Karpas-422 (cell line): ENCODE measurements at regions not wholly inside any gene's neighbourhood (a gene's known extent, or its start where the extent isn't known, plus 50 kb on each side); places are given as distances from the start of the nearest gene placed in this dataset.

Experiments used
- DNase-seq: peaks from one replicate; pipeline ENCODE4 v3.0.0-alpha.2; 2015
- H2AFZ ChIP-seq: fragments of 200-600 bp; sonication (generic); 2 replicates; pipeline ENCODE4 v1.6.1; 2014; ENCODE audit warnings: antibody characterized with exemption, low read length, mixed read lengths
- H3K27ac ChIP-seq: fragments of 200-600 bp; sonication (generic); 2 replicates; pipeline ENCODE4 v1.5.1; 2014; ENCODE audit warnings: mild to moderate bottlenecking, low read length, moderate library complexity
- H3K27me3 ChIP-seq: fragments of 200-600 bp; sonication (generic); 2 replicates; pipeline ENCODE4 v1.6.1; 2014; ENCODE audit warnings: low read length, mixed read lengths
- H3K36me3 ChIP-seq: fragments of 200-600 bp; sonication (generic); 2 replicates; pipeline ENCODE4 v1.6.1; 2014; ENCODE audit warnings: low read length, mixed read lengths; ENCODE audit not compliant: insufficient read depth
- H3K4me1 ChIP-seq: fragments of 200-600 bp; sonication (generic); 2 replicates; pipeline ENCODE4 v1.6.1; 2014; ENCODE audit warnings: mild to moderate bottlenecking, low read length, mixed read lengths
- H3K4me2 ChIP-seq: fragments of 200-600 bp; sonication (generic); 2 replicates; pipeline ENCODE4 v1.6.1; 2014; ENCODE audit warnings: low read length, low read depth, mild to moderate bottlenecking; ENCODE audit not compliant: poor library complexity, severe bottlenecking
- H3K4me3 ChIP-seq: fragments of 200-600 bp; sonication (generic); 2 replicates; pipeline ENCODE4 v1.5.1; 2014; ENCODE audit warnings: mild to moderate bottlenecking, antibody characterized with exemption, low read length, mixed read lengths
- H3K79me2 ChIP-seq: fragments of 200-600 bp; sonication (generic); 2 replicates; pipeline ENCODE4 v1.6.1; 2014; ENCODE audit warnings: mild to moderate bottlenecking, low read length, mixed read lengths
- H3K9ac ChIP-seq: fragments of 200-600 bp; sonication (generic); 2 replicates; pipeline ENCODE4 v1.6.0; 2014; ENCODE audit warnings: low read length
- H3K9me2 ChIP-seq: fragments of 200-600 bp; sonication (generic), shearing (Covaris generic); replicated peaks from 2 replicates; pipeline ENCODE4 v1.6.0; 2014; ENCODE audit warnings: mild to moderate bottlenecking, low read length, moderate library complexity; ENCODE audit not compliant: insufficient read depth
- H3K9me3 ChIP-seq: fragments of 300-700, 200-600 bp; sonication (generic); 2 replicates; pipeline ENCODE4 v1.6.1; 2014; ENCODE audit warnings: low read length, mixed read lengths
- H4K20me1 ChIP-seq: fragments of 200-600 bp; sonication (generic); 2 replicates; pipeline ENCODE4 v1.6.1; 2014; ENCODE audit warnings: mild to moderate bottlenecking, antibody characterized with exemption, low read length, low read depth; ENCODE audit not compliant: insufficient read depth

DNA sequence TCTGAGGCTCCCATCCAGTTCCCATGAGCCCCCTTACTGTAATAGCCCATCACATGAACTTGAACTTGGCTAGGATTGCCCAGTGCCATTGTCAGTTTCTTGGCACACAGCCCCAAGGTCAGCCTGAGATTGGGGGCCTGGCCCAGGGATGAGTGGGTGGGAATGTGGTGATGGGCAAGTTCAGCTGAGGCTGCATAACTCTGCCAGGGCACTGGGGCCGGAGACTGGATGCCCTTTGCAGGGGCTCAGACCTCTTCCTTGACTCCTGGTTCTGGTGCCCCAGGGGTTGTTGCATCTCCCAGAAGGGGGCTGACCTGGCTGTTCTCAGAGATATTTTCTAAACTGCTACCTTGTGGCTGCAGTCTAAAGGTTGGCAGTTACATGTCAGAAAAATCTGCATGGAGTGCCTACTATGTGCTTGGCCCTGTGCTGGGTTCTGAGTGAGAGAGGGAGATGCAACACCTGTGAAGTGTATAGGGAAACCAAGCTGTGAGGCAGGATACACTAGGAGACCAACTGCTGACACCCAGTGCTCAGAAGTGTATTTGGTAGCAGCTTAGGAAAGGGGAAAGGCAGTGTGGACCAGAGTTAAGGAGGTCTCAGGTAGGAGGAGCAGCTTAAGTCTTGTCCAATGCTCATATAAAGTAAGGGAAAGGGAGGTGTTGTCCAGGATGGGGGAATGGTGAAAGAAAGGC is 74.8 kb upstream of the PRR23C start:
- H3K27ac ChIP-seq = no peak overlapping the region
- H3K4me1 ChIP-seq = no peaks in the 10 kb centered on the region
- H3K9me2 ChIP-seq = no peaks in the 10 kb centered on the region
- no peaks in the 10 kb centered on the region for H3K79me2 ChIP-seq
- no peaks in the 10 kb centered on the region for H3K36me3 ChIP-seq
- no peak overlapping the region for H3K9ac ChIP-seq
- H2AFZ ChIP-seq = no peak overlapping the region
- H3K27me3 ChIP-seq = no peaks in the 10 kb centered on the region
- H3K4me3 ChIP-seq = no peak overlapping the region
- H3K4me2 ChIP-seq = no peak overlapping the region
- H4K20me1 ChIP-seq = no peaks in the 10 kb centered on the region
- no peaks in the 10 kb centered on the region for H3K9me3 ChIP-seq
- DNase-seq = no peak

GRCh38 chr3:139120086-139121056 is 75.7 kb upstream of the PRR23C start:
- H4K20me1 ChIP-seq = no peaks in the 10 kb centered on the region
- no peak overlapping the region for H2AFZ ChIP-seq
- H3K79me2 ChIP-seq = no peaks in the 10 kb centered on the region
- no peak overlapping the region for H3K4me3 ChIP-seq
- no peak overlapping the region for H3K4me2 ChIP-seq
- no peaks in the 10 kb centered on the region for H3K36me3 ChIP-seq
- H3K4me1 ChIP-seq = no peaks in the 10 kb centered on the region
- H3K27me3 ChIP-seq = no peaks in the 10 kb centered on the region
- H3K9ac ChIP-seq = no peak overlapping the region
- H3K9me3 ChIP-seq = no peaks in the 10 kb centered on the region
- H3K27ac ChIP-seq = no peak overlapping the region
- DNase-seq = no peak
- H3K9me2 ChIP-seq = no peaks in the 10 kb centered on the region

- Histone ChIP-seq H3K9ac (no peak overlapping the region), H3K79me2 (no peaks in the 10 kb centered on the region), H3K27ac (no peak overlapping the region), H3K9me2 (no peaks in the 10 kb centered on the region), H3K36me3 (no peaks in the 10 kb centered on the region), H3K27me3 (no peaks in the 10 kb centered on the region), H3K9me3 (no peaks in the 10 kb centered on the region), H3K4me1 (no peaks in the 10 kb centered on the region), H3K4me2 (no peak overlapping the region), H3K4me3 (no peak overlapping the region), H2AFZ (no peak overlapping the region), H4K20me1 (no peaks in the 10 kb centered on the region)
- DNase-seq = no peak
Measured at GRCh38 chr3:139121513-139122220, 77.0 kb upstream of the PRR23C start.

GRCh38 chr3:139122221-139122581 is 77.5 kb upstream of the PRR23C start:
- H2AFZ ChIP-seq = no peak overlapping the region
- H3K4me3 ChIP-seq = no peak overlapping the region
- H3K9me3 ChIP-seq = no peaks in the 10 kb centered on the region
- no peaks in the 10 kb centered on the region for H3K36me3 ChIP-seq
- no peaks in the 10 kb centered on the region for H3K27me3 ChIP-seq
- no peaks in the 10 kb centered on the region for H3K9me2 ChIP-seq
- no peak overlapping the region for H3K27ac ChIP-seq
- no peak overlapping the region for H3K4me2 ChIP-seq
- H3K4me1 ChIP-seq = no peaks in the 10 kb centered on the region
- DNase-seq = no peak
- H3K79me2 ChIP-seq = no peaks in the 10 kb centered on the region
- H3K9ac ChIP-seq = no peak overlapping the region
- no peaks in the 10 kb centered on the region for H4K20me1 ChIP-seq

DNA sequence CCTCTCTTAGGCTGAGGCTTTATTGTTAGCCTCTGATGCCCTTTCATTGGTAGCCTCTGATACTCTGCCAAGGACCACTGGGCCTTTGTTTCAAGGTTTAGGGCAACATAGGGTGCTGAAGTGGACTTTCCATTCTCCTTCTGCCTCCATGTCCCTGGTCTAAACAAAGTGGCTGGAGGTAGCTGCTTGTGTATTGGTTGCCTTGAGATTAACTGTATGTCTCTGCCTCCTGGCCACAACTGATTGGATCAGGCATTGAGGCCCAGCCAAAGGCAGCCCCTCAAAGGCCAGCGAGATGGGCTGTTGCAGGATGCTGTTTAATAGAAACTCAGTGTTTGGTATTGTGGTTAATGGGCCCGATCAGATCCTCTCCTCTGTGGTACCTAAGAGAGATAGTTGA is 77.9 kb upstream of the PRR23C start:
- Histone ChIP-seq H2AFZ (no peak overlapping the region), H3K4me1 (no peaks in the 10 kb centered on the region), H3K36me3 (no peaks in the 10 kb centered on the region), H4K20me1 (no peaks in the 10 kb centered on the region), H3K27me3 (no peaks in the 10 kb centered on the region), H3K27ac (no peak overlapping the region), H3K9me3 (no peaks in the 10 kb centered on the region), H3K9me2 (no peaks in the 10 kb centered on the region), H3K4me3 (no peak overlapping the region), H3K79me2 (no peaks in the 10 kb centered on the region), H3K9ac (no peak overlapping the region), H3K4me2 (no peak overlapping the region)
- no peak for DNase-seq

- H2AFZ ChIP-seq = no peak overlapping the region
- no peaks in the 10 kb centered on the region for H3K79me2 ChIP-seq
- no peak overlapping the region for H3K4me3 ChIP-seq
- no peaks in the 10 kb centered on the region for H4K20me1 ChIP-seq
- no peaks in the 10 kb centered on the region for H3K27me3 ChIP-seq
- H3K9me3 ChIP-seq = no peaks in the 10 kb centered on the region
- no peak for DNase-seq
- H3K4me2 ChIP-seq = no peak overlapping the region
- H3K36me3 ChIP-seq = no peaks in the 10 kb centered on the region
- no peak overlapping the region for H3K27ac ChIP-seq
- H3K9me2 ChIP-seq = no peaks in the 10 kb centered on the region
- H3K9ac ChIP-seq = no peak overlapping the region
- no peaks in the 10 kb centered on the region for H3K4me1 ChIP-seq
Measured at GRCh38 chr3:139123377-139124095, 78.8 kb upstream of the PRR23C start.

- no peaks in the 10 kb centered on the region for H3K36me3 ChIP-seq
- H3K4me3 ChIP-seq = no peak overlapping the region
- no peak overlapping the region for H3K4me2 ChIP-seq
- no peak overlapping the region for H2AFZ ChIP-seq
- no peaks in the 10 kb centered on the region for H3K4me1 ChIP-seq
- no peak for DNase-seq
- H3K9ac ChIP-seq = no peak overlapping the region
- no peaks in the 10 kb centered on the region for H4K20me1 ChIP-seq
- H3K9me2 ChIP-seq = no peaks in the 10 kb centered on the region
- H3K27ac ChIP-seq = no peak overlapping the region
- no peaks in the 10 kb centered on the region for H3K79me2 ChIP-seq
- H3K27me3 ChIP-seq = no peaks in the 10 kb centered on the region
- H3K9me3 ChIP-seq = no peaks in the 10 kb centered on the region
Measured at GRCh38 chr3:139124197-139124596, 79.5 kb upstream of the PRR23C start.
